ENCODE measurements at regions not wholly inside any gene's neighbourhood (a gene's known extent, or its start where the extent isn't known, plus 50 kb on each side); places are given as distances from the start of the nearest gene placed in this dataset.

DNA sequence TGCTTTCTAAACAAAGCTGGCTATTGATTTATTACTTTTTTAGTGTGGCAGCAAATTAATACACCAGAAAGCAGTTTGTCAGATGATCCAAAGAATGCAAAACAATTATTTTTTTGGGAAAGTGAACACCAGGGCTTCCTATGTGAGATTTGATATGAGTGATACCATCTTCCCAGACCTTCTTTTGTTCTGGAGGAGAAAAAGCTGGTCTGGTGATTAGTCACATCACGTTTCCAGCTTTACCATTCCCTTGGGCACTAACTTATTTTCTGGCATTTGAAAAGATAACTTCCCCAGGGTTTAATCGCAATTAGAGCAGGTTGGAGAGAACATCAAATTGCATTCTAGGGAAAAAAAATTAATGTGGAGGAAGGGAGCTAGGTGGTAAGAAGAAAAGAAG, 182.9 kb upstream of the TANK start:
- ChIA-PET POLR2A (no interaction called here), CTCF (interaction anchor here (0.8 kb wide), 1 partner anchor 12 kb away, joined by 3 read pairs; no protein-coding TSS in a partner anchor)

DNA sequence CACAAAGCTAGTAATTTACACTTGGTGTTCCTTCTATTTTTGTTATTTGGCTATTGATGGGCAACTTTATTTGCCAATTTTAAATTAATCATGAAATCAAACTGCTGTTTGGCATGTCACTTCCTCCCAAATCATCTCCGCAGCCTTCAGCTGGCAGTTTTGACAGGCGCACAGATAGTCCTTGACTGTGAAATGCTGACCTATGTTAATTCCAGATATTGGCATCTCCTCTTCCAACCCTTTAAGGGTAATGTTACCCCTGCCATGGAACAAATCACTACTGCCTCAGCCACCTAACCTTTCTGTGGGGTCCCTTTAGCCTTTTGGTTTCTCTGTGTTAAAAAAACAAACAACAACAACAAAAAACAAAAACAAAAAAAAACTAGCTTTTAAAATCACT, 182.4 kb upstream of the TANK start:
- ChIA-PET POLR2A (no interaction called here), CTCF (interaction anchor here (0.8 kb wide), 1 partner anchor 12 kb away, joined by 3 read pairs; no protein-coding TSS in a partner anchor)

DNA sequence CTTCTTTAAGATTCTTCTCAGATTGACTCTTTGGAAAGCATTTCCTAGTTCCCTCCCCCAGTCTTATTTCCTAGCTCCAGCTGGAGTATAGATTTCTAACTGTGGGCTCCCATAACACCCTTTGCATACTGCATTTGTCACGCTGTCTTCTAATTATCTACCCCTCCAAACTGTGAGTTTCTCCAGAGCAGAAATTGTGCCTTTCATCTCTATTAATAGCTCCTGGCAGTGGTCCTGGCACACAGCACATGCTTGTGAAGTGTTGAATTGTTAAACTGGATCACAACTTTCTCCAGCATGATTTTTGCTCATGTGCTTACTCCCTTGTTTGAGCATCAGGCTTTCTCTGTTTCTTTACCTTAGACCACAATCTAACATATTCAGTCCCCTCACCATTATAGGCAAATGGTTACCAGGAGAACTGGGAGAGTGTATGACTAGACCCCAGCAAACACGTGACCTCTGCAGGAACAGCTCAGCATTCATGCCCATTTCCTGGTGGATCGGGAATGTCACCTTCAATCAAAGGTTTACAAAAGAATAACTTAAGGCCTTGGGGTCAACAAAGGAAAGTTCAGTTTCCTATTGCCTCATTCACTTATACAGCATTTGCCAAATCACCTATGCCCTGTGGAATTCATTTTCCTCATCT, 175.7 kb upstream of the TANK start:
- CTCF ChIA-PET: interaction anchor here (1.4 kb wide), 1 partner anchor 11 kb away, joined by 4 read pairs; no protein-coding TSS in a partner anchor
- POLR2A ChIA-PET: no interaction called here

DNA sequence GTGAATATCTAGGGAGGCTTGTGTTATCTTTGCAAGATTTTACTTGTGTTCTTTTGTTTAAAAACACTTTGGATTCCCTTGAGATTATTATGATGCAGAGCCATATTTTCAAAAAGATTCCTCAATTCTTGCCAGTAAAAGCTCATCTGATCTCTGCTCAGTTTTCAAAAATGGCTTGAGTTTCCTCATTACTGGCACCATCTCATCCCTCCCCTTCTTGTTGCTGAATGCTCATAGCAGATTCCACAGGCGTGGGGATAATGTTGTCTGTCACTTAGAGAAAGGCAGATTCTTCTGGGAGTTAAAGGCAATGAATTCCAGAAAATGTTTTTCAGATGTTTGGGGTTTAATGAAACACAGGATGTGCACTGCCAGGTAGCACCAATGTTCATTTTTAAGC, 170.4 kb upstream of the TANK start:
- POLR2A ChIA-PET: no interaction called here
- CTCF ChIA-PET: no interaction called here

DNA sequence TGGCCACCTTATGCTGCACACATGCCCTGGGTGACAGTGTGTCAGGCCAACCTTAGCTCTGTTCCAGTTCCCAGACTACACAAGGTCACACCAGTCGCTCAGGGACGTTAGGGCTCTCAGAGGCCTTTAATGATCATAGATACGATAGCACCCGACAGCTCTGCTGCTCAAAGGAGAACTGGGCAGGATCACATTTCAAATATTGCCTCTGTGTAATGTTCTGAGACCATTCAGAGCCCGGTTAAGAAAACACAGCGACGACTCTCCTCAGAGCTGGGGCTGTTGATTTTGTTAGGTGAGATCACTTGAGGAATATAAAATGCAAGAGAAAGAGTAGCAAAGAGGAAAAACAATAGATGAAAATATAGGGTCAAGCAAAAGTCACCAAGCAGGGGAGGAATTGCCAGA, 166.6 kb upstream of the TANK start:
- ChIA-PET CTCF (interaction anchor here (0.6 to 2.3 kb wide), 7 partner anchors 13 to 899 kb away, joined by 3 to 8 read pairs (median 4); no protein-coding TSS in a partner anchor), POLR2A (no interaction called here)

DNA sequence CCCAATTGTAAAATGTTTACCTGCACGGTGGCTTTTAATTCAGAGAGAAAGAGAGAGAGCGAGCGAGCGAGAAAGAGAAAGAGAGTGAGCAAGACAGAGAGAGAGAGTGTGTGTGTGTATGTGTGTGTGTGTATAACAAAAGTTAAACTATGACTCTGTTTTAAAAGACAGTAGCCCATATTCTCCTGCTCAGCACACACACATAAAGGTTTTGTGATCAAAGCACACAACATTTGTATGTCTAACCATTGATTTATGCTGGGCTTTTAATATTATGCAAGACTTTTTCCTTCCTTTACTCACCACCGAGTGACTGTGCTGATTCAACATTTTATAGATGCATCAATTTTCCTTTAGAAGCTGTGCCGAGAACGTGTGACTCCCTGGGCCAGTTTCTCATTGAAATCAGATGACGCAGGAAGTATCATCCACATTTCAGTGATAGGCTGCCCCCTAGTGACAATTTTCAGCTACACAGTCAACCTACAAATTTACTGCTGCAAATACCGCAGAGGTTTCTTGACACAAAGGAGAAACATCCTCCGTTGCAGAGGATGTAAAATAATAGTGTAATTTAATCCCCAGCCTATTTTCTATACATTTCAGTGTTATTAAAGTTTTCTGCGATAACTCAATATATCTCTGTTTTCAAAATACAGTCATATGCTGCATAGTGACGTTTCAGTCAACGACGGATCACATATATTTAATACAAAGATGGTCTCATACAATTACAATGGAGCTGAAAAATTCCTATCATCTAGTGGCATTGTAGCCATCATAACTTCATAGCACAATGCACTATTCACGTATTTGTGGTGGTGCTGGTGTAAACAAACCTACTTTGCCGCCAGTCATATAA, 165.9 kb upstream of the TANK start:
- POLR2A ChIA-PET: no interaction called here
- CTCF ChIA-PET: interaction anchor here (0.6 to 2.3 kb wide), 13 partner anchors 8 to 899 kb away, joined by 3 to 8 read pairs (median 4); no protein-coding TSS in a partner anchor

DNA sequence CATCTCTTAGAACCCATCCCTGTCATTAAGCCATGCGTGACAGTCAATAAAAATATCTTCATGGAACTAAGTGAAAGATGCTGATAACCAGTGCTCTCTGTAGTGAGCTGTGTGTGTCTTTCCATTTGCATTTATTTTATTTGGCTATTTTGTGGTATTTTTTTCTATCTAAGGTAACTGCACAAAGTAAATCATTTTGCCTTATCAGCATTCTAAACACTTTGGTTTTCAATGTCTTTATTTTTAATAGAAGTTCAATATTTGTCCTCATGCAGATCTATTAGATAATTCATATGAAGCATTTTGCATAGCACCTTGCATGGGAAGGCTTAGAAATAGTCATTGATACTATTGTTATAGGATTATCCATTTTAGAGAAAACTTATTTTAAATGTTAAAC, 163.6 kb upstream of the TANK start:
- CTCF ChIA-PET: interaction anchor here (0.7 to 2.1 kb wide), 2 partner anchors 13 to 123 kb away, joined by 3 to 4 read pairs; no protein-coding TSS in a partner anchor

DNA sequence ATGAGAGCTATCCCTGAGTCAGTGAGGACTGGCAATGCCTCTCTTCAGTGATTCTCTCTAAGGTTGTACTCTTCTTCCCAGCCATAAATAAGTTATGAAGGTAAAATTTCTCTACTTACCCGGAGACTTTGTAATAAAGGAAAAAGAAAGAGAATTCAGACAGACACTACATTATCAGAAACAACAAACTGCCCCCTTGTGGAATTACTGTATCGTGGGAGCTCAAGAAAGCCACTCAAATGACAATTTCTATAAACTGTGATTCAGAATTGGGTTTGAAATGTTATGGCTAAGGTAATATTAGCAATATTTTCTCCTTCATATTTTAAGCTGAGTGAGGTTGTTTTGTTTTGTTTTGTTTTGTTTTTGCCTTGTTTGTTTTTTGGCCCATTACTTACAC, 155.8 kb upstream of the TANK start:
- CTCF ChIA-PET: interaction anchor here (0.8 to 1.0 kb wide), 2 partner anchors 10 to 751 kb away, joined by 3 to 4 read pairs; no protein-coding TSS in a partner anchor
- POLR2A ChIA-PET: no interaction called here

More for the DNA sequence above, 163.6 kb upstream of the TANK start:
- POLR2A ChIA-PET: no interaction called here

DNA sequence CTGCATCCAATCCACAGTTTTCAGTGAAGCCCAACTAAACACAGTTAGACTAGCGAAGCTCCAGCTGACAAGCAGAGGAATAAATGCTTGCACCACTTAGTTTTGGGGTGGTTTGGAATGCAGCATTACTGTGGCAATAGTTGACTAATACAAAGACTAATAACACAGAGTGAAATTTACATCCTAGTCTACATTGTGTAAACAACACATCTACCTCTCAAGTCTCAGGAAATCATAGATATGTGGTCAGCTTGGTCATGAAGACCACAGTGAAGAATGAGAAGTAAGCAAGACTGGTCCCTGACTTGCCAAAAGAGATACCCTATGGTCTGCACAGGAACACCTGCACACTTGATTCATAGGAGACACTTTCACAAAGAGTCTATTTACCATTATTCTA, 155.1 kb upstream of the TANK start:
- CTCF ChIA-PET: interaction anchor here (1.0 kb wide), 1 partner anchor 11 kb away, joined by 4 read pairs; no protein-coding TSS in a partner anchor
- POLR2A ChIA-PET: no interaction called here

DNA sequence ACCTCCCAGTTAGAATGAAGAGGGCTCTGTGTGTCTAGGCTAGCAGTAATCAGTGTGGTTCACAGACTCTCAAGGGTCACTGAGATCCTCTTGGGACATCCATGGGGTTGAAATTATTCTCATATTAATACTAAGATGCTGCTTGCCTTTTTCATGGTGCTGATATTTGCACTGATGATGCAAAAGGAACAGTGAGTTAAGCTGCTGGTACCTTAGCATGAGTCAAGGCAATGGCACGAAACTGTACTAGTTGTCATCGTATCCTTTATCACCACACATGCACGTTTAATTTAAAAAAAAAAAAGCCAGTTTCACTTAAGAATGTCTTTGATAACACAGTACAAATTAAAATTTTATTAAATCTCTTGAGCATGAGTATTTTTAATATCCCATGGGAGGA, 151.9 kb upstream of the TANK start:
- CTCF ChIA-PET: no interaction called here
- POLR2A ChIA-PET: no interaction called here

DNA sequence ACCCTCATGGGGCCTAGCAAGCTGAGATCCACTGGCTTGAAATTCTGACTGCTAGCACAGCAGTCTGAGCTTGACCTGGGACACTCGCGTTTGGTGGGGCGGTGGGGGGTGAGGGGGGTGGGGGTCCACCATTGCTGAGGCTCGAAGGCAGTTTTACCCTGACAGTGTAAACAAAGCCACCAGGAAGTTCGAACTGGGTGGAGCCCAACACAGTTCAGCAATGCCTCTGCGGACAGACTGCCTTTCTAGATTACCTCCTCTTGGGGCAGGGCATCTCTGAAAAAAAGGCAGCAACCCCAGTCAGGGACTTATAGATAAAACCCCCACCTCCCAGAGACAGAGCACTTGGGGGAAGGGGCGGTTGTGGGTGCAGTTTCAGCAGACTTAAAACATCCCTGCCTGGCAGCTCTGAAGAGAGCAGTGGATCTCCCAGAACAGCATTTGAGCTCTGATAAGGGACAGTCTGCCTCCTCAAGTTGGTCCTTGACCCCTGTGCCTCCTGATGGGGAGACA, 149.7 kb upstream of the TANK start:
- POLR2A ChIA-PET: no interaction called here
- CTCF ChIA-PET: no interaction called here

DNA sequence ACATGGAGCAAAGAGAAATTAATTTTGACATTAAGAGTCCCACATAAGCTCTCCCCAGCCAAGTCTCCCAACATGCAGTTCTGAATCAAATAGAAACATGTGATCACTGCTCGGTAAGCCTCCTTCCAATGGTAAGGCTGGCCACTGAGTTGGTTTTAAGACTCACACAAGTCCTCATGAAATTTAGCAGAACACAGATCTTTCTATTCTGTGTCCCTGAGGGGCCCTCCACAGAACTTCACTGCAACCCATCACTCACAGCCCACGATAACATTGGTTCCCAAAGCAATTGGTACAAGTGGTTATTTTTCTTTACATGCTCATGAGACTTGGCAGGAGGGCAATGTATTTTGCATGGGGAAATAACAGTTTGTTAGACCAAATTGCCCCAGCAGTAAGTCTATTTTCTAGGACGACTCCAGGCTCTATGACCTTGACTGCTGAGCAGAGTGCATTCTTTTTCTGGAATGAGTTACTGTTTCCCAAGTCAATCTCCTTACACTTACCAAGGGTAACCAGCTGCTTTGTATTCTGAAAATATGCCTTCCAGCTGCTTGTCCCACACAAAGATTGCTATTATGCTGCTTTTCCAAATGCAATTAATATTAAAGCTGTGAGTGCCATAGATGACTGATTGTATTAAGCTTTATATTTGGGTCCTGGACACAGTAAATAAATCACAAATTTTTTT, 142.3 kb upstream of the TANK start:
- ChIA-PET POLR2A (no interaction called here), CTCF (no interaction called here)

DNA sequence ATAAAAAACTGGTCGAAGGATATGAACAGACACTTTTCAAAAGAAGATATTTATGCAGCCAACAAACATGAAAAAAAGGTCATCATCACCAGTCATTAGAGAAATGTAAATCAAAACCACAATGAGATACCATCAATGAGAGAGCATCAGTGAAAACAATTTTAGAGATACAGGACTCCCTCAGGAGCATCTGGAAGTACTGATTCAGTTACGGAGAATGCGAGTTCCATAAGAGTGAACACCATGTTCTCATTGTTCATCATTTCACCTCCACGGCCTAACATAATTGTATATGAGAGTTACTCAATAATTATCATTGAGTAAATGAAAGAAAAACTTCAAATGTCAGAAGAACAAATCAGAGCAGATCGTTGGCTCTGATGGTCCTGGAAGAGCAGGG, 140.9 kb upstream of the TANK start:
- POLR2A ChIA-PET: no interaction called here
- CTCF ChIA-PET: no interaction called here

DNA sequence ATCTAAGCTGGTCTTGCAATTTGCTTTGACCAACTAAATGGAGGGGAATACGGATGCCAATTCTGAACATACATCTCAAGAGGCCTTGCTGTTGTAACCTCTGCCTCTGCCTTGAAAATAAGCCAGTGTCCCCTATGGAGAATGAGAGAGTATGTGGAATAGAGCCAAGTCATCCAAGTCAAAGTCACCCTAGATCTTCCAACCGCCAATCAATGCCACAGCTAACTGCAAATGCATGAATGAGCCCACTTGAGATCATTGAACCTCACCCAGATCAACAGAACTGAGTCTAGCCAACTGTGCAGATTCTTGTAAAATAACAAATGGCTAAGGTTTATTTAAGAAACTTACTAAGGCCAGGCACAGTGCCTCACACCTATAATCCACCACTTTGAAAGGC, 139.8 kb upstream of the TANK start:
- POLR2A ChIA-PET: no interaction called here
- CTCF ChIA-PET: no interaction called here

DNA sequence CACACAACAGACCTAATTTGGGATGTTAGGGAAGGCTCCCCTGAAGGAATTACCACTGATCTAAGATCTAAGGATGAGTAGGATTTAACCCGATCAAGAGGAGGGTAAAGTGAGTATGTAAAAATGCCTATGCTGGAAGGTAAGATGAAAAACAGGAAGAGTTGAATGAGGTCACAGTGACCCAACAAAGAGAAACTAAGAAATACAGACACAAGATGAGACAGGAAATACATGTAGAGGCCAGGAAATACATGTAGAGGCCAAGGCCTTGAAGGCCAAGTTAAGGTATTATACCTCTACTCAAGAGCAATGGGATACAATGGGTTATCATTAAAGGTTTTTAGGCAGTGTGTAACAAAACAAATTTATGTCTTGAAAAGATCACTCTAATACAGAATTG, 131.6 kb upstream of the TANK start:
- CTCF ChIA-PET: no interaction called here
- POLR2A ChIA-PET: no interaction called here

DNA sequence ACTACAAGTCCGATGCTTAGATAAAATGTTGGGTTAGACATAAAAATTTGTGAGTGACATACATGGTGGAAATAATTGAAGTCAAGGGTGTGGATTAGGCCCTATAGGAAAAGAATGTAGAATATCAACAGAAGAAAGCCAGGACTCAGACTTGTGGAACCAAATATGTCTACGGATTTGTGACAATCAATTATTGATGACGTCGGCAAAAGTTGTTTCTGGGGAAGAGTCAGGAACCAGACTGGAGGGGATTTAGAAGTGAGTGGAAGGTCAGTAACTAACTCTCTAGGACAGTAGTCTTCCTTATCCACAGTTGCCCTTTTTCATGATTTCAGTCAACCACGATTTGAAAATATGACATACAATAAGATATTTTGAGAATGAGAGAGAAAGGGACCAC, 130.9 kb upstream of the TANK start:
- POLR2A ChIA-PET: no interaction called here
- CTCF ChIA-PET: no interaction called here

DNA sequence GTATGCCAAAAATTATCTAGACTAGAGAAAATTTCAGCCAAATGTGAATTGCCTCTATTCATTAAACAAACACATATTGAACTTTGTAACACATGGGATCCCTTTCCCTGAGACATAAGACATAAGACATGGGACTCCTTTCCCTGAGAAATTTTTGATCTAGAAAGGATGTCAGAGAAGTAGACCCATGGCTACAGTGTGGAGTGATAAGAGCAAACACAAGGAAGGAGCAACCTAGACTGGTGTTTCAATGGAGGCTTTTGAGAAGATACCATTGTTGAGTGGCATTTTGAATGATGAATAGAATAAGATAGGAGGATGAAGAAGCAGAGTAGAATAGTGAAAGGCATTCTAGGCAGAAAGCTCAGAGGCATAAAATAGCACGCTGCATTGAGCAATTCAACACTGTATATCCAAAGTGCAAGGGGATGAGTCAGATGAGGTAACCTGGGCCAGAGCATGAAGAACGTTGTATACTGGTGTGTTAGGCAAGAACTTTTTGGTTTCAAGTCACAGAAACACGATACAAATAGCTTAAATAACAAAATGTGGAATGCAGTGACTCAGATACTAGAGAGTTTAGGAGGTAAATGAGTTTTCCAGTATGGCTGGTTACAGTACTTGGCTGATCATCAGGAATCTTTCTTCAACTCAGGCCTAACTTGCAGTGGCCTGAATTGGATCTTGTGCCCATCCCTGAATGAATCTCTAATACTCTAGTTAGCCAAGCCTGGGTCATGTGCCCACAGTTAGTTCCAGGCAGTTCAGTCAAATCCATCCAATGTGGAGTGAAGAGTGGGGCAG, 129.8 kb upstream of the TANK start:
- ChIA-PET CTCF (no interaction called here), POLR2A (no interaction called here)

DNA sequence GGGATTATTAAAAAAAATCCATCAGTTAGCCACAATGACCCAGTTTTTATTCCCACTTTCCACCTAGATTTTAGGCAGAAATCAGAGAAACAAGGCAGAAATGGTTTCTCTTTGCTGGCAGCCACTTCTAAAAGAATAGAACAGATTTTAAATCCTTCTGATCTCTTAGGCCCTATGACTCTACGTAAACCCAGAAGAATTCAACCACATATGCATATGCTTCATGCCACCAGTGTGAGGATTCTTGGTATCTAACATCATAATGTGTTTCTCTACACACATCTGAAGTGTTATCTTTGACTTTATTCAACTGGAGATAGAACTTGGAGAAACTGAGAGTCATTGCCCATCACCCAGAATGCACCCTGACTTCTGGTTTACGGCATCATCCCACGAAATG, 128.7 kb upstream of the TANK start:
- ChIA-PET POLR2A (no interaction called here), CTCF (no interaction called here)

DNA sequence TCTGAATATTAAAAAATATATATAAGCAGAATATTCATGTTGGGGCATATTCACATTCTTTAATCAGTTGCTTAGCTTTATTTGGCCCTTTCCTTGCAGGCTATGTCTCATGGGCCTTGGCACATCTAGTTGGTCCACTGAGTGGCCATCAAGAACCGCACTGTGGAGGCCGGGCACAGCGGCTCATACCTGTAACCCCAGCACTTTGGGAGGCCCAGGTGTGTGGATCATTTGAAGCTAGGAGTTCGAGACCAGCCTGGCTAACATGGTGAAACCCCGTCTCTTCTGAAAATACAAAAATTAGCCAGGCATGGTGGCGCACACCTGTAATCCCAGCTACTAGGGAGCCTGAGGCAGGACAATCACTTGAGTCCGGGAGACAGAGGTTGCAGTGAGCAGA, 127.6 kb upstream of the TANK start:
- CTCF ChIA-PET: no interaction called here
- POLR2A ChIA-PET: no interaction called here
